Activated B cell treated with CpG ODN at 0.5 μM for 24 hours (primary cell): ENCODE measurements at regions not wholly inside any gene's neighbourhood (a gene's known extent, or its start where the extent isn't known, plus 50 kb on each side); places are given as distances from the start of the nearest gene placed in this dataset.

Experiments
- ATAC-seq: fragments of 200-7000 bp; cut with Tn5 transposase; one replicate; pipeline ENCODE4 v1.10.0; 2021; ENCODE audit warnings: low read depth, mild to moderate bottlenecking, moderate library complexity
- CTCF ChIA-PET: fragments of 350-600 bp; sonication (Branson Sonifier 250); formaldehyde crosslinking; loops from one replicate; lab custom pipeline; 2021; ENCODE audit warnings: antibody characterized with exemption; lab: Charles Lee
- POLR2A ChIA-PET: fragments of 350-600 bp; sonication (Branson Sonifier 250); formaldehyde crosslinking; loops from one replicate; lab custom pipeline; 2021; ENCODE audit warnings: antibody characterized with exemption; lab: Charles Lee
- DNase-seq: peaks from one replicate; pipeline ENCODE4 v3.0.0; 2022
- H3K27ac Mint-ChIP-seq: one replicate; pipeline ENCODE4 v1.8.0; 2020; ENCODE audit warnings: mixed read lengths
- H3K27me3 Mint-ChIP-seq: one replicate; pipeline ENCODE4 v1.8.0; 2021; ENCODE audit warnings: mixed read lengths
- H3K36me3 Mint-ChIP-seq: one replicate; pipeline ENCODE4 v1.8.0; 2021; ENCODE audit warnings: low read depth, mixed read lengths
- H3K4me1 Mint-ChIP-seq: one replicate; pipeline ENCODE4 v1.8.0; 2021; ENCODE audit warnings: mixed read lengths
- H3K4me3 Mint-ChIP-seq: one replicate; pipeline ENCODE4 v1.8.0; 2020; ENCODE audit warnings: mild to moderate bottlenecking, mixed read lengths
- H3K9me3 Mint-ChIP-seq: one replicate; pipeline ENCODE4 v1.8.0; 2020; ENCODE audit warnings: mixed read lengths
- intact Hi-C: fragments of 100-400 bp; cut with micrococcal nuclease; formaldehyde crosslinking; loops from one replicate; pipeline ENCODE4 v1.15.1; 2024
- TF ChIP-seq, protein P1 (sequence below): fragments of 200-600 bp; IDR thresholded peaks from one replicate; pipeline ENCODE4 v1.8.0; 2022; ENCODE audit warnings: antibody characterized with exemption, mild to moderate bottlenecking

DNA sequence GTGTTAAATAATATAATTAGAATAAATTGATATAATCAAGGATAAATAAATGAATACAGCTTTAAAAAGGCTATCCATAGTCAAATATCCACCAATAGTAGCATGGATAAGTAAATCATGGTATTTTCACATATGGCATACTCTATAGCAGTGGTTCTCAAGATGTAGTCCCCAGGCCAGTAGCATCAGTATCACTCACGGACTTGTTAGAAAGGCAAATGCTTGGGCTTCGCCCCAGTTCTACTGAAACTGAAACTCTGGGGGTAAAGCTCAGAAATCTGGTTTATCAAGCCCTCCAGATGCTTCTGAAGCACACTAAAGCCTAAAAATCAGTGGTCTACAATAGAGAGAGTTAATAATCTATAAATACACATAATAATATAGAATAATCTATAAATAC, 261.6 kb upstream of the TTC14 start:
- no peaks in the 10 kb centered on the region for H3K27me3 Mint-ChIP-seq
- no peak overlapping the region for H3K27ac Mint-ChIP-seq
- POLR2A ChIA-PET: no interaction called here
- ATAC-seq (no peak), DNase-seq (no peak)
- H3K36me3 Mint-ChIP-seq: no peaks in the 10 kb centered on the region
- H3K4me3 Mint-ChIP-seq: no peak overlapping the region
- peaks cover 4% of the 10 kb centered on the region for H3K9me3 Mint-ChIP-seq
- H3K4me1 Mint-ChIP-seq: no peaks in the 10 kb centered on the region
- intact Hi-C loops: no loop called here
- TF ChIP-seq, protein P1, sequence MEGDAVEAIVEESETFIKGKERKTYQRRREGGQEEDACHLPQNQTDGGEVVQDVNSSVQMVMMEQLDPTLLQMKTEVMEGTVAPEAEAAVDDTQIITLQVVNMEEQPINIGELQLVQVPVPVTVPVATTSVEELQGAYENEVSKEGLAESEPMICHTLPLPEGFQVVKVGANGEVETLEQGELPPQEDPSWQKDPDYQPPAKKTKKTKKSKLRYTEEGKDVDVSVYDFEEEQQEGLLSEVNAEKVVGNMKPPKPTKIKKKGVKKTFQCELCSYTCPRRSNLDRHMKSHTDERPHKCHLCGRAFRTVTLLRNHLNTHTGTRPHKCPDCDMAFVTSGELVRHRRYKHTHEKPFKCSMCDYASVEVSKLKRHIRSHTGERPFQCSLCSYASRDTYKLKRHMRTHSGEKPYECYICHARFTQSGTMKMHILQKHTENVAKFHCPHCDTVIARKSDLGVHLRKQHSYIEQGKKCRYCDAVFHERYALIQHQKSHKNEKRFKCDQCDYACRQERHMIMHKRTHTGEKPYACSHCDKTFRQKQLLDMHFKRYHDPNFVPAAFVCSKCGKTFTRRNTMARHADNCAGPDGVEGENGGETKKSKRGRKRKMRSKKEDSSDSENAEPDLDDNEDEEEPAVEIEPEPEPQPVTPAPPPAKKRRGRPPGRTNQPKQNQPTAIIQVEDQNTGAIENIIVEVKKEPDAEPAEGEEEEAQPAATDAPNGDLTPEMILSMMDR: no peak
- CTCF ChIA-PET: no interaction called here

DNA sequence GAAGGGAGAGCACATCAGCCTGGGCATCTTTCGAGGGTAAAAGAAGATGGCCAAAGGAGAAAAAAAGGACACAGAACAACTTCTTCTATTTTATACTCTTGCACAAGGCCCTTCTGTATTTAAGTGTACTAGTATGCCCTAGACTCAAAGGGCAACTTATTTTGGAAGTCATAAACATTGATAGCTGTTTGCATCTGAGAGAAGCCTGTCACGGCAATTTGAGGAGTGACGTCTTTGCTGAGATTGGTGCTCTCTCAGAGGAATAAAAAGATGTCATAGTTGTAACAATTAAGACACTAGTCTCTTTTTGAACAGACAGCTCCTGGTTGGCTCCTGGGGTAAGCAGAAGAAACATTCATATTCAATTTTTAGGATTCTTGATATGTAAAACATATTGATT, 260.4 kb upstream of the TTC14 start:
- CTCF ChIA-PET: no interaction called here
- TF ChIP-seq, protein P1: no peak

DNA sequence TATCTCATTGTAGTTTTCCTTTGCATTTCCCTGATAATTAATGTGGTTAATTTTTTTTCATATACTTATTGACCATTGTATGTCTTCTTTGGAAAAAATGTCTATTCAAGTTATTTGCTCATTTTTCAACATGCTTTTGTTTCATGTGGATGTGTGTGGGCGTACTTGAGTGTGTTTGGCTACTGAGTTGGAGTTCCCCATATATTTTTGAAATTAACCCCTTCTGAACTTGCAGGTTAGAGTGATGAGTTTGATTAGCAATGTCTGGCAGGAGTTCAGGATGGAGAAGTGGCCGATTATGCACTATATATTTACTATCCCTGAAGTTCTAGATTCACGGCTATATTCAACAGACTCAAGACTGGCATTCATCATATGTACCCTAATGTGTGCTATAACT, 250.4 kb upstream of the TTC14 start:
- ATAC-seq (no peak), DNase-seq (no peak)
- no peaks in the 10 kb centered on the region for H3K4me1 Mint-ChIP-seq
- H3K27me3 Mint-ChIP-seq: no peaks in the 10 kb centered on the region
- intact Hi-C loops: no loop called here
- ChIA-PET POLR2A (no interaction called here), CTCF (no interaction called here)
- H3K27ac Mint-ChIP-seq: no peak overlapping the region
- peaks cover 4% of the 10 kb centered on the region for H3K9me3 Mint-ChIP-seq
- H3K4me3 Mint-ChIP-seq: no peak overlapping the region
- no peaks in the 10 kb centered on the region for H3K36me3 Mint-ChIP-seq
- TF ChIP-seq, protein P1: no peak

More for the DNA sequence above, 260.4 kb upstream of the TTC14 start:
- DNase-seq (no peak), ATAC-seq (no peak)
- H3K36me3 Mint-ChIP-seq: no peaks in the 10 kb centered on the region
- H3K27ac Mint-ChIP-seq: no peak overlapping the region
- H3K27me3 Mint-ChIP-seq: no peaks in the 10 kb centered on the region
- POLR2A ChIA-PET: no interaction called here
- no peak overlapping the region for H3K4me3 Mint-ChIP-seq
- intact Hi-C loops: no loop called here
- peaks cover 4% of the 10 kb centered on the region for H3K9me3 Mint-ChIP-seq
- no peaks in the 10 kb centered on the region for H3K4me1 Mint-ChIP-seq

DNA sequence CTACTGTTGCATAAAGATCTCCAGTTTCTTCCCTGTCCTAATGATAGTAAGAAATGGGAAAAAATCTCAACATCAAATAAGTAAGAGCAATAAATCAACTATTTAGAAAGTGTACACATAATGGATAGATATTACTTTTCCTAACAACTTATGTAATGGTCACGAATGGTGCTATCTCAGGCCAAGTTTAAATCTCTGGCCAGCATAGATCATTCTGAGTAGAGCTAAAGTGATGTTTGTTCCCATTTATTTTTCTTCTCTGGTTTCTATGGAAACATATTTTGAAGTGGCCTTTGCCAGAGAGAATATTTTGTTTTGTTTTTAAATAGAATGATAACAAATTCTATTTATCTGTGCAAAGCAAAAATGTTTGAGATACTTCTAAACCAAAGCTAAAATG, 249.7 kb upstream of the TTC14 start:
- Mint-ChIP-seq H3K27ac (no peak overlapping the region), H3K27me3 (no peaks in the 10 kb centered on the region), H3K4me1 (no peaks in the 10 kb centered on the region), H3K4me3 (no peak overlapping the region), H3K9me3 (peaks cover 2% of the 10 kb centered on the region), H3K36me3 (no peaks in the 10 kb centered on the region)
- TF ChIP-seq, protein P1: no peak
- ATAC-seq: no peak
- DNase-seq: no peak
- intact Hi-C loops: no loop called here
- ChIA-PET CTCF (no interaction called here), POLR2A (no interaction called here)

DNA sequence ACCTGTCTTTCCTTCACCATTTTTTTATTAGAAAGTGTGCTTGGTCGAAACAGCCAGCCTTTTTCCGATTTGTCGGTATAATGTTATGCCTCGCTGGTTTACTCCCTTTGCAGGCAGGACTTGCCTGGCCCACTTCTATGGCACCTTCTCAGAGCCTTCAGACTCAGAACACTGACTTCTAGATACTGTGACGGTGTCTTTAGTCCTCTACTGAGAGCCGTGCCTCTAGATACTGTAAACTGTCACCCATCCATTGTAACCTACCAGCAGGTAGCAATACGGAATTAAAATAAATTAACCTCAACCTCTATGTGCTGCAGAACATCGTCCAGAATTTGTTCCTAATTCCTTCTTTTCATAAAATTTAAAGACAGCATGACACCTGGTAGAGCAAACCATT, 247.7 kb upstream of the TTC14 start:
- H3K4me1 Mint-ChIP-seq: no peaks in the 10 kb centered on the region
- ChIA-PET POLR2A (no interaction called here), CTCF (no interaction called here)
- H3K27me3 Mint-ChIP-seq: no peaks in the 10 kb centered on the region
- ATAC-seq (no peak), DNase-seq (no peak)
- TF ChIP-seq, protein P1: no peak
- H3K27ac Mint-ChIP-seq: no peak overlapping the region
- intact Hi-C loops: no loop called here
- no peaks in the 10 kb centered on the region for H3K9me3 Mint-ChIP-seq
- no peaks in the 10 kb centered on the region for H3K36me3 Mint-ChIP-seq
- no peak overlapping the region for H3K4me3 Mint-ChIP-seq
